GM19351 (cell line): ENCODE measurements at regions not wholly inside any gene's neighbourhood (a gene's known extent, or its start where the extent isn't known, plus 50 kb on each side); places are given as distances from the start of the nearest gene placed in this dataset.

ENCODE experiments used
- ATAC-seq: cut with Tn5 transposase; IDR thresholded peaks from one replicate; pipeline ENCODE4 v1.9.1; 2021; ENCODE audit warnings: mild to moderate bottlenecking, moderate library complexity; ENCODE audit not compliant: unreplicated experiment

- ATAC-seq, result no peak
Measured at GRCh38 chr10:78524342-78524741, 490.7 kb downstream of the RPS24 start.

- ATAC-seq, result no peak
Measured at GRCh38 chr10:78524941-78525340, 491.3 kb downstream of the RPS24 start.

GRCh38 chr10:78526347-78526746 lies 492.7 kb downstream of the RPS24 start:
- no peak for ATAC-seq

- no peak for ATAC-seq
Measured at GRCh38 chr10:78527296-78527695, 493.6 kb downstream of the RPS24 start.

GRCh38 chr10:78528749-78529204 lies 495.1 kb downstream of the RPS24 start:
- ATAC-seq, result no peak

GRCh38 chr10:78529262-78529661 lies 495.6 kb downstream of the RPS24 start:
- ATAC-seq, result no peak

- no peak for ATAC-seq
Measured at GRCh38 chr10:78531088-78531487, 497.4 kb downstream of the RPS24 start.

- ATAC-seq, result no peak
Measured at GRCh38 chr10:78532480-78533042, 498.9 kb downstream of the RPS24 start.

GRCh38 chr10:78533098-78533497 lies 499.4 kb downstream of the RPS24 start:
- no peak for ATAC-seq

- ATAC-seq, result no peak
Measured at GRCh38 chr10:78533776-78534175, 500.1 kb downstream of the RPS24 start.

- ATAC-seq, result no peak
Measured at GRCh38 chr10:78535716-78536218, 502.1 kb downstream of the RPS24 start.

- ATAC-seq, result no peak
Measured at GRCh38 chr10:78537018-78537417, 503.4 kb downstream of the RPS24 start.

- ATAC-seq, result no peak
Measured at GRCh38 chr10:78539247-78539766, 505.6 kb downstream of the RPS24 start.

- ATAC-seq, result no peak
Measured at GRCh38 chr10:78540355-78541076, 506.9 kb downstream of the RPS24 start.

- no peak for ATAC-seq
Measured at GRCh38 chr10:78541481-78542140, 507.9 kb downstream of the RPS24 start.

- ATAC-seq, result no peak
Measured at GRCh38 chr10:78542141-78542489, 508.5 kb downstream of the RPS24 start.

- ATAC-seq, result no peak
Measured at GRCh38 chr10:78542521-78542920, 508.9 kb downstream of the RPS24 start.

- ATAC-seq, result no peak
Measured at GRCh38 chr10:78543031-78543748, 509.5 kb downstream of the RPS24 start.

- no peak for ATAC-seq
Measured at GRCh38 chr10:78543749-78544362, 510.2 kb downstream of the RPS24 start.

- ATAC-seq, result no peak
Measured at GRCh38 chr10:78544423-78545090, 510.9 kb downstream of the RPS24 start.
